ENCODE measurements at regions not wholly inside any gene's neighbourhood (a gene's known extent, or its start where the extent isn't known, plus 50 kb on each side); places are given as distances from the start of the nearest gene placed in this dataset.

DNA sequence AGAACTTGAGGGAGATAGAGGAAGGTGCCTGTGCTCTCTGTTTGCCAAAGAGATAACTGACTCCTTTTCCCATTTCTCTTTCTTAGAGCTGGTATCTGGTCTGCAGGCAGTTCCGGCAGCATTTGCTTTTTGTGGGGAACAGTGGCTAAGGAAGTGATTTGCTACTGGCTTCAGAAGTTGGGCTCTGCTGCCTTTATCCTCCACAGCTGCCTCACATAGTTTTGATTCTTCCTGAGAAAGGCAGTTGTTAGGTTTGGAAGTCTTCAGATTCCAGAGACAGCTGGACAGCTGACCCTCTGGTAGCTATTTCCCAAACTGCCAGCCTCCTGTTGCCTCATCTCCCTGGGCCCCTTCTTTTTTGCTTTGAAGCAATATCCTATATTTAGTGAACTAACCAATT, 62.6 kb upstream of the MACF1 start:
- DNase-seq = no peak

- DNase-seq = no peak
These were observed 62.0 kb upstream of the MACF1 start for GRCh38 chr1:39142401-39143060.

- DNase-seq = no peak
These were observed 59.6 kb upstream of the MACF1 start for GRCh38 chr1:39144924-39145323.

DNA sequence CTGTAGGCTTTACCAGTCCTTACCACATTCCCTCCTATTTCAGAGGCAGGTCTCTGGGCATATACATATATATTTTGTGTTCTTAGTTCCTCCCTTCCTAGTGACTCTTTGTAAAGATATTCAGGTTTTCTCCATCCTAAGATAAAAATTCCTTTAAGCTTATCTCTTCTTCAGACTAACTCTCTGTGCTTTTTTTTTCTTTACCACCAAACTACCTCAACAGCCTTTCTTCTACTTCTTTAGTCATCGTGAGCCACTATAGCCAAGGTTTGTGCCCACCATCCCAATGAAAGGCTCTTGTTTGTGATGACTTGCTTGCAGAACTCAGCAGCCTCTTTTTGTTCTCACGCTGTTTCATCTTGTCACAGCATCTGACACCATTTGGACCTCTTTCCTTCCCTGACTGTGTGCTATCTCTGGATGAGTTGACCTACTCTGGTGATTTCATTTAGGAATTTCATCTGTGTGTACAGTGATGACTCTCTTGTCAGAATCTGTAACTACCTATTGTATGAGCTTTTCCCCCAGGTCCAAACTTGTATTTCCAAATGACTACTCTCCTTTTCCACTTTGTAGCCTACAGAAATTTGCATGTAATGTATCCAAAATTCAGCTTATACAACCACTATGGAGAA, 59.0 kb upstream of the MACF1 start:
- no peak for DNase-seq

- DNase-seq = no peak
These were observed 57.8 kb upstream of the MACF1 start for GRCh38 chr1:39146681-39147080.

DNA sequence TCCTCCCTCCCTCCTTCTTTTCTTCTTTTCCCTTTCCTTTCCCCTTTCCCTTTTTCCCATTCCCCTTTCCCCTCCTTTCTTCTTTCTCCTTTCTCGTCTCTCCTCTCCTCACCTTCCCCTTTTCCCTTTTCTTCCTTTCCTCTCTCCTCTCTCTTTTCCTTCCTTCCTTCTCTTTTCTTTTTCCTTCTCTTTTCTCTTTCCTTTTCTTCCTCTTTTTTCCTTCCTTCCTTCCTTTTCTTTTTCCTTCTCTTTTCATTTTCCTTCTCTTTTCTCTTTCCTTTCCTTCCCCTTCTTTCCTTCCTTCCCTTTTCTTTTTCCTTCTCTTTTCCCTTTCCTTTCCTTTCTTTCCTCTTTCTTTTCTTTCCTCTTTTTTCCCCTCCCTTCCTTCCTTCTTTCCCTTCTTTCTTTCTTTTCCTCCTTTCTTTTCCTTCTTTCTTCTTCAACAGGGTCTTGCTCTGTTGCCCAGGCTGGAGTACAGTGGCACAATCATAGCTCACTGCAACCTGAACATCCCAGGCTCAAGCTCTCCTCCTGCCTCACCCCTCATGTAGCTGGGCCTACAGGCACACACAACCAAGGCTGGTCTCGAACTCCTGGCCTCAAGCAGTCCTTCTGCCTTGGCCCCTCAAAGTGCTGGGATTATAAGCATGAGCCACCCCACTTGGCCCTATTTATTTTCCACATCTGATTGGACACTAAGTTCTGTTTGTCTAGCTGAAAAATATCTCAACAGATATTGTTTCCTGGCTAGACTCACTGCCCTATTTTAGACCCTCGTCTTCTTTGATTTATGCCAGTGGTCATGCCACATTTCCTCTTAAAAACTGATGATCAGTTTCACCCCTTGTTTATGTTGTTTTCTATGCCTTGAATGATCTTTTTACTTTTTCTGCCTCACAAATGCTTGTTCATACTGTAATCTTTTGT, 57.1 kb upstream of the MACF1 start:
- DNase-seq = no peak

DNA sequence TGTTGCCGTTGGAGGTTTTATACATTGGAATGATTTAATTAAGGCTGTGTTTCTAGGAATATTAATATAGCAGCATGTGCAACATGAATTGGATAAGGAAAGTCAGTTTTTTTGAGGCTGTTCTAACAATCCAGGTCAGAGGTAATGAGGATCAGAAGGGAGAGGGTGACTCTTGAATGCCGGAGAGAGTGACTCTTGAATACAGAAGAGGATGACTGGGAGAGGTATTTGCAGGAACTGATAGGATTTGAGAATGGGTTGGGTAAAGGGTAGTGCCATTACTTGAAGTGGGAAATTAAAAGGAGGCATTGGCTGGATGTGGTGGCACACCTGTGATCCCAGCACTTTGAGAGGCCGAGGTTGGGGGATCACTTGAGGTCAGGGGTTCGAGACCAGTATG, 55.6 kb upstream of the MACF1 start:
- no peak for DNase-seq

GRCh38 chr1:39149509-39149908, 55.0 kb upstream of the MACF1 start:
- no peak for DNase-seq

DNA sequence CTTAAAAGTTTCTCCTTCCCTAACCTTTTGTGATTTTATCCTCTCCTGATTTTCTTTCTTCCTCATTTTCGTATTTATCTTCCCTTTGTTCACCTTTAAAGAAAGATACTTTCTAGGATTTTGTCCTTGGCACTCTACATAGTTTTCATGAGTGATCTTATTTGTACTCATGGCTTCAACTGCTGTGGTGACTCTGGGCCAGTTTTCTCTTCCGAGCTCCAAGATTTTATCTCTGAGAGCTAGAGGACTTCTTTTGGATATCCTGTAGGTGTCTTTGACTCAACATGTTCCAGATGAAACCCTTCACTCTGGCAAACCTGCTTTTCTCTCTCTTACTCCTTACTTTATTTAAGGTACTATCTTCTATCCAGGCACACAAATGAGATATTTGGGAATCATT, 53.7 kb upstream of the MACF1 start:
- DNase-seq = no peak

- DNase-seq = no peak
These were observed 53.2 kb upstream of the MACF1 start for GRCh38 chr1:39151267-39151666.

DNA sequence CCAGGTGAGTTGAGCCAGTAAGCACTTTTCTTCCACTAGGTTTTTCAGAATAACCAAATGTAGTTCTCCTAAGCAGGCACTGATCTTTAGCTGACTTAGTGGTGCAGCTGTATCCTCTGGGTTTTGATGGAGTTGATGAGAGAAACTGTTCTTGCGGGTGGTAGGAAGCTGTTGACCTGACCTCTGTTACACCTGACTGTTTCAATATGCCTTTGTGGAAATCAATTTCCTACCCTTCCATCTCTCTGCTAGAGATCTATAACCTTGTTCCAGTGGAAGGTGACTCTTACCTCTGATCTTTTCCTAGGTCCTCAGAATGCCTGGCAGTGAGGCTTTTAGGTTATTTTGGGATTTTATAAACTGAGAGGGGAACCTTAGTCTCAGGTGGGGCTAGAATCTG, 51.6 kb upstream of the MACF1 start:
- no peak for DNase-seq

DNA sequence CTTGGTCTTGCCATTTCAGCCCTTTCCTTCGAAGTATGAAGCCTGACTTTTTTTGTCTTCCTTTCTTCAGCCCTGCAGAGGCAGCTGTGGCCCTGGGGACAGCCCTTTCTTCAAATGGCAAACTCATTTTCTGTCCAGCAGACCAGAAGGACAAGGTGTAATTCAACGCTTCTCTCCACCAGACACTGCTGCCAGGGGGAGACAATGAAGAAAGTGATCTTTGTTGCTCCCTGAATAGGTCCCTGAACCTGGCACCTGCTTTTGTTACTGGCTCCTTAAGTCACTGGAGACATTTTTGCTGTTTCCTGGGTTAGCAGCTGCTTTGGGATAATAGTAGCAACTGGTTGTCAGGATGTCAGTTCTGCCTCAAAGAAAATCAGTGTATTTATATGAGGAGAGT, 50.8 kb upstream of the MACF1 start:
- DNase-seq = no peak

DNA sequence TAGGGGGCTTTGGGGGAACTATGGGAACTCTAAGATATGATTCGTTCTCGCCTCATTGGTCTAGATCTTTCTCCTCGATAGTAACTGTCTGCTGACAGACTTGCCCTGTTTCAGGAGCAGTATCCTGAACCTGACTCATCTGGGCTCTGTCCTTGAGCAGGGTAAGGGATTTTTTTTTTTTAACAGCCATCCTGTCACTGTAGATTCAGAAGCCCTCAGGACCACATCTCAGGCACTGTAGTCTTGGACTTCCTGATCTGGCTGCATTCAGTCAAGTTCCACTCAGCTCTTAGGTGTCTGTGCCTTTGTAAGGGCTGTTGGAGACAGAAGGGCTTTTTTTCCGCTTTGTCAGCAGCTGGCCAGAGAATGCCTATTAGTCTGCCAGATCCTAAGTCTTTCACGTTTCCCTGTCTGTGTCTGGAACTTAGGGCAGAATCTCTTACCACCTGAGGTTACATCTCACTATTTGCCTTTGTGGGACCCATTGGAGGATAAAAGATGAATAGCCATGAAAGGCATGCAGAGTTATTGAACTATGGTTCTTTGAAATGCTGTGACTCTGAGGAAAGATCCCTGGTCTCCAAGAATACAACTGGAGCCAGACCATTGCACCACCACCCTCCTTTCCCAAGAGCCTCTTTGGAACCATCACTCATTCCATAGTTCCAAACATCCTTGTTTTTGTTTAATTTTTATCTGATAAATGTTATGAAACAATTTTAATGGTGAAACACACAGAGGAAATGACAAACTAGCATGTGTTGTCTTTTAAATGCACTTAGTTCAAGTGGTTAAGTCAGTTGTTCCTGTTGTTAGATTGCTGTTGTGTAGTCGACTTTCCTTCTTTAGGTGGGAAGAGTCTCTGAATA, 49.7 kb upstream of the MACF1 start:
- DNase-seq = no peak

All from stimulated activated naive CD4-positive, alpha-beta T cell treated with Interleukin-2 at 50 U/mL for 16 hours (primary cell).